H1 (cell line): ENCODE measurements at regions not wholly inside any gene's neighbourhood (a gene's known extent, or its start where the extent isn't known, plus 50 kb on each side); places are given as distances from the start of the nearest gene placed in this dataset.

Experiments used
- TF ChIP-seq, protein P1 (sequence below): IDR thresholded peaks from 2 replicates; pipeline ENCODE4 v1.6.1; 2012; ENCODE audit warnings: low read length, inconsistent platforms

DNA sequence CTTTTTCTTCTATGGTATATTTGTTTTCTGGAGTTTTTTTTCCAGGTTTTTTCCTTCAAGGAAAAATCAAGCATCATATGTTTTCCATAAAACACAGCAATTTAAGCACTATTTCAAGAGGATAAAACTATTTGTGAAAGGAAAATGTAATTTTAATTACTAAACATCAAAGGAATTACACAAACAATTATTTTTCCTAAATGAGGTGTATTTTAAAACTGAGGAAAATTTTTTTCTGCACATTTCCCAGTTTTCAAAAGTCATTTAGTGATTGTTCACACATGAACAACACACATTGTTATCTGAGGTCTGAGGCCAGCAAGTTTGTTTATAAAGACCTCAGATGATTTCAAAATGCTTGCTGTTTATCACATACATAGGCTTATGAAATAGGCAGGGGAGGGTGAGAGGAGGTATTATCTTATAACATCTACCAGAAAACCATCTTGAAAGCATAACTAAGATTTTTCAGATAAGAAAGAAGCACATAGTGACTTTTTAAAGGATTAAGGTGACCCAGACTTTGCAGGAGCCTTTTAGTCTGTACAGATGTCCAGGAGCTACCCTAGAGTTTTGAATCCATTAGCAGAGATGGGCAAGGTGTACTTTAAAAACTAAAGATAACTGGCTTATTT is 381.6 kb downstream of the GJA1 start (continued):
- TF ChIP-seq, protein P1, sequence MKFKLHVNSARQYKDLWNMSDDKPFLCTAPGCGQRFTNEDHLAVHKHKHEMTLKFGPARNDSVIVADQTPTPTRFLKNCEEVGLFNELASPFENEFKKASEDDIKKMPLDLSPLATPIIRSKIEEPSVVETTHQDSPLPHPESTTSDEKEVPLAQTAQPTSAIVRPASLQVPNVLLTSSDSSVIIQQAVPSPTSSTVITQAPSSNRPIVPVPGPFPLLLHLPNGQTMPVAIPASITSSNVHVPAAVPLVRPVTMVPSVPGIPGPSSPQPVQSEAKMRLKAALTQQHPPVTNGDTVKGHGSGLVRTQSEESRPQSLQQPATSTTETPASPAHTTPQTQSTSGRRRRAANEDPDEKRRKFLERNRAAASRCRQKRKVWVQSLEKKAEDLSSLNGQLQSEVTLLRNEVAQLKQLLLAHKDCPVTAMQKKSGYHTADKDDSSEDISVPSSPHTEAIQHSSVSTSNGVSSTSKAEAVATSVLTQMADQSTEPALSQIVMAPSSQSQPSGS = no peak
